HG03280 (cell line): ENCODE measurements at regions not wholly inside any gene's neighbourhood (a gene's known extent, or its start where the extent isn't known, plus 50 kb on each side); places are given as distances from the start of the nearest gene placed in this dataset.
"Not testable (repeated sequence)": the region's sequence is repeated elsewhere in the genome, so short reads cannot be mapped to it uniquely, and the experiment has no call there.

ENCODE experiments used
- ATAC-seq: cut with Tn5 transposase; IDR thresholded peaks from one replicate; pipeline ENCODE4 v1.9.1; 2021; ENCODE audit warnings: mild to moderate bottlenecking, moderate library complexity; ENCODE audit not compliant: unreplicated experiment

GRCh38 chr13:104584481-104584880, 1518.3 kb upstream of the SLC10A2 start:
- ATAC-seq, result no peak

GRCh38 chr13:104580931-104581330, 1514.7 kb upstream of the SLC10A2 start:
- no peak for ATAC-seq

GRCh38 chr13:104577071-104577815, 1511.0 kb upstream of the SLC10A2 start:
- ATAC-seq, result no peak

- no peak for ATAC-seq
Measured at GRCh38 chr13:104571893-104572229, 1505.6 kb upstream of the SLC10A2 start.

- ATAC-seq, result no peak
Measured at GRCh38 chr13:104571161-104571892, 1505.1 kb upstream of the SLC10A2 start.

GRCh38 chr13:104567114-104567513, 1500.9 kb upstream of the SLC10A2 start:
- ATAC-seq, result no peak

GRCh38 chr13:104565888-104566287, 1499.7 kb upstream of the SLC10A2 start:
- ATAC-seq, result no peak

- no peak for ATAC-seq
Measured at GRCh38 chr13:104553896-104554295, 1487.7 kb upstream of the SLC10A2 start.

- no peak for ATAC-seq
Measured at GRCh38 chr13:104553186-104553585, 1487.0 kb upstream of the SLC10A2 start.

- no peak for ATAC-seq
Measured at GRCh38 chr13:104534847-104535246, 1468.6 kb upstream of the SLC10A2 start.

- no peak for ATAC-seq
Measured at GRCh38 chr13:104532132-104532531, 1465.9 kb upstream of the SLC10A2 start.

- no peak for ATAC-seq
Measured at GRCh38 chr13:104530741-104531140, 1464.5 kb upstream of the SLC10A2 start.

- no peak for ATAC-seq
Measured at GRCh38 chr13:104526561-104526960, 1460.3 kb upstream of the SLC10A2 start.

GRCh38 chr13:104525467-104525866, 1459.2 kb upstream of the SLC10A2 start:
- ATAC-seq, result no peak

GRCh38 chr13:104522235-104523072, 1456.2 kb upstream of the SLC10A2 start:
- no peak for ATAC-seq

- ATAC-seq, result no peak
Measured at GRCh38 chr13:104510422-104510821, 1444.2 kb upstream of the SLC10A2 start.

- ATAC-seq, result not testable (repeated sequence)
Measured at GRCh38 chr13:104493502-104493901, 1427.3 kb upstream of the SLC10A2 start.

GRCh38 chr13:104491916-104492315, 1425.7 kb upstream of the SLC10A2 start:
- no peak for ATAC-seq

GRCh38 chr13:104487006-104487405, 1420.8 kb upstream of the SLC10A2 start:
- no peak for ATAC-seq

GRCh38 chr13:104485571-104485970, 1419.4 kb upstream of the SLC10A2 start:
- ATAC-seq, result no peak

GRCh38 chr13:104483631-104484030, 1417.4 kb upstream of the SLC10A2 start:
- no peak for ATAC-seq

GRCh38 chr13:104477261-104477660, 1411.0 kb upstream of the SLC10A2 start:
- ATAC-seq, result no peak
